GM23338 (cell line): ENCODE measurements at regions not wholly inside any gene's neighbourhood (a gene's known extent, or its start where the extent isn't known, plus 50 kb on each side); places are given as distances from the start of the nearest gene placed in this dataset.

Experiments
- ATAC-seq: fragments of 200-7000 bp; cut with Tn5 transposase; 3 replicates; pipeline ENCODE4 v1.9.1; 2020
- DNase-seq: peaks from one replicate; pipeline ENCODE4 v3.0.0-alpha.2; 2015; ENCODE audit warnings: low spot score
- H2AFZ ChIP-seq: fragments of 200-600 bp; sonication (generic); 2 replicates; pipeline ENCODE4 v1.8.0; 2016; ENCODE audit warnings: antibody characterized with exemption, mild to moderate bottlenecking, moderate library complexity
- H3F3A ChIP-seq: fragments of 200-600 bp; sonication (generic); replicated peaks from 2 replicates; pipeline ENCODE4 v1.8.0; 2017; ENCODE audit warnings: antibody characterized with exemption, mixed run types, low read depth
- H3K27ac ChIP-seq: fragments of 200-600 bp; sonication (generic); 2 replicates; pipeline ENCODE4 v1.6.1; 2016; ENCODE audit warnings: low read depth
- H3K27me3 ChIP-seq: fragments of 200-600 bp; sonication (generic); 2 replicates; pipeline ENCODE4 v1.8.0; 2016; ENCODE audit warnings: mild to moderate bottlenecking, mixed run types, moderate library complexity; ENCODE audit not compliant: insufficient read depth
- H3K36me3 ChIP-seq: fragments of 200-600 bp; sonication (generic); 2 replicates; pipeline ENCODE4 v1.8.0; 2016; ENCODE audit warnings: mild to moderate bottlenecking; ENCODE audit not compliant: insufficient read depth
- H3K4me1 ChIP-seq: fragments of 200-600 bp; sonication (generic); 2 replicates; pipeline ENCODE4 v1.8.0; 2016; ENCODE audit warnings: mild to moderate bottlenecking, moderate library complexity; ENCODE audit not compliant: insufficient read depth
- H3K4me2 ChIP-seq: fragments of 200-600 bp; sonication (generic); 2 replicates; pipeline ENCODE4 v1.7.1; 2017; ENCODE audit warnings: mixed run types
- H3K4me3 ChIP-seq: fragments of 200-600 bp; sonication (generic); 2 replicates; pipeline ENCODE4 v1.6.1; 2016; ENCODE audit warnings: mixed run types
- H3K79me2 ChIP-seq: fragments of 200-600 bp; sonication (generic); replicated peaks from 2 replicates; pipeline ENCODE4 v1.8.0; 2017; ENCODE audit warnings: mild to moderate bottlenecking; ENCODE audit not compliant: insufficient read depth
- H3K9me2 ChIP-seq: fragments of 200-600 bp; sonication (generic); 2 replicates; pipeline ENCODE4 v1.8.0; 2017; ENCODE audit not compliant: insufficient read depth
- H4K20me1 ChIP-seq: fragments of 200-600 bp; sonication (generic); replicated peaks from 2 replicates; pipeline ENCODE4 v1.8.0; 2017; ENCODE audit warnings: mild to moderate bottlenecking; ENCODE audit not compliant: insufficient read depth
- H3K27ac Mint-ChIP-seq: 2 replicates; pipeline ENCODE4 v1.8.0; 2020; ENCODE audit warnings: inconsistent platforms, mild to moderate bottlenecking, moderate library complexity, mixed read lengths
- H3K27me3 Mint-ChIP-seq: 3 replicates; pipeline ENCODE4 v1.8.0; 2022; ENCODE audit warnings: low read depth, mild to moderate bottlenecking, moderate library complexity, mixed read lengths, inconsistent platforms; ENCODE audit not compliant: insufficient read depth, poor library complexity
- H3K36me3 Mint-ChIP-seq: 3 replicates; pipeline ENCODE4 v1.8.0; 2021; ENCODE audit warnings: low read depth, mild to moderate bottlenecking, inconsistent platforms, moderate library complexity, mixed read lengths
- H3K4me1 Mint-ChIP-seq: 3 replicates; pipeline ENCODE4 v1.8.0; 2020; ENCODE audit warnings: mild to moderate bottlenecking, inconsistent platforms, mixed read lengths
- H3K4me3 Mint-ChIP-seq: 3 replicates; pipeline ENCODE4 v1.8.0; 2021; ENCODE audit warnings: moderate library complexity, mild to moderate bottlenecking, inconsistent platforms, mixed read lengths
- H3K9me3 Mint-ChIP-seq: 3 replicates; pipeline ENCODE4 v1.8.0; 2020; ENCODE audit warnings: moderate library complexity, mild to moderate bottlenecking, inconsistent platforms, mixed read lengths
- CREB1 ChIP-seq: fragments of 250-450 bp; sonication (Bioruptor Pico); IDR thresholded peaks from 2 replicates; pipeline ENCODE4 v1.5.0; 2020; ENCODE audit warnings: low read depth, mild to moderate bottlenecking, moderate library complexity
- CTCF ChIP-seq, 2 experiments: fragments of 200-600 bp in 1 of 2; sonication (generic) in 1 of 2; conservative IDR thresholded peaks; 2 replicates each; pipeline versions ENCODE4 v1.5.1 to v1.6.1; 2016 to 2017; ENCODE audit warnings: antibody characterized with exemption in 2 of 2, low read depth in 2 of 2, mild to moderate bottlenecking in 2 of 2, moderate library complexity in 1 of 2
- ETS1 ChIP-seq: IDR thresholded peaks from 2 replicates; pipeline ENCODE4 v1.6.1; 2016; ENCODE audit warnings: antibody characterized with exemption
- EZH2 ChIP-seq: fragments of 200-600 bp; sonication (generic); IDR thresholded peaks from one replicate; pipeline ENCODE4 v1.8.0; 2017; ENCODE audit warnings: antibody characterized with exemption, mild to moderate bottlenecking, low read depth; ENCODE audit not compliant: unreplicated experiment
- EZH2phosphoT487 ChIP-seq: fragments of 200-600 bp; sonication (generic); IDR thresholded peaks from one replicate; pipeline ENCODE4 v1.8.1; 2018; ENCODE audit warnings: antibody characterized with exemption; ENCODE audit not compliant: unreplicated experiment
- JUNB ChIP-seq: IDR thresholded peaks from one replicate; pipeline ENCODE4 v1.6.1; 2016; ENCODE audit warnings: antibody characterized with exemption; ENCODE audit not compliant: unreplicated experiment
- NANOG ChIP-seq: IDR thresholded peaks from 2 replicates; pipeline ENCODE4 v1.6.1; 2016; ENCODE audit warnings: antibody characterized with exemption, borderline replicate concordance
- POLR2AphosphoS5 ChIP-seq: IDR thresholded peaks from 2 replicates; pipeline ENCODE4 v1.6.1; 2016; ENCODE audit warnings: antibody characterized with exemption, low read depth
- REST ChIP-seq: IDR thresholded peaks from one replicate; pipeline ENCODE4 v1.6.1; 2018; ENCODE audit warnings: antibody characterized with exemption; ENCODE audit not compliant: unreplicated experiment
- STAT1 ChIP-seq: IDR thresholded peaks from one replicate; pipeline ENCODE4 v1.6.1; 2016; ENCODE audit warnings: antibody characterized with exemption; ENCODE audit not compliant: unreplicated experiment
- ZNF114 ChIP-seq: fragments of 250-450 bp; sonication (Bioruptor Pico); IDR thresholded peaks from 2 replicates; pipeline ENCODE4 v1.5.0; 2020; ENCODE audit warnings: mild to moderate bottlenecking, moderate library complexity
- ZNF331 ChIP-seq: fragments of 250-450 bp; sonication (Bioruptor Pico); IDR thresholded peaks from 2 replicates; pipeline ENCODE4 v1.5.0; 2020; ENCODE audit warnings: low read depth, mild to moderate bottlenecking, moderate library complexity
- ZNF462 ChIP-seq: fragments of 250-450 bp; sonication (Bioruptor Pico); IDR thresholded peaks from 2 replicates; pipeline ENCODE4 v1.5.0; 2020; ENCODE audit warnings: mild to moderate bottlenecking, moderate library complexity

GRCh38 chr2:19078709-19079108 lies 279.7 kb downstream of the OSR1 start:
- no peak overlapping the region for H3K4me3 Mint-ChIP-seq
- Histone ChIP-seq H3F3A (no peaks in the 10 kb centered on the region), H3K4me3 (no peak overlapping the region), H3K79me2 (no peaks in the 10 kb centered on the region), H3K4me1 (peaks cover 13% of the 10 kb centered on the region), H2AFZ (no peak overlapping the region), H3K9me2 (0 out of 2 replicates have a peak, but pooled peaks cover 4% of the 10 kb centered on the region), H3K36me3 (no peaks in the 10 kb centered on the region), H3K4me2 (no peak overlapping the region), H3K27me3 (no peaks in the 10 kb centered on the region), H4K20me1 (no peaks in the 10 kb centered on the region), H3K27ac (no peak overlapping the region)
- H3K27ac Mint-ChIP-seq: no peak overlapping the region
- H3K9me3 Mint-ChIP-seq: peaks cover 16% of the 10 kb centered on the region; the same call in 2 of the 3 replicates
- DNase-seq (no peak), ATAC-seq (no peak)
- H3K4me1 Mint-ChIP-seq: peaks cover 11% of the 10 kb centered on the region
- H3K36me3 Mint-ChIP-seq: peaks cover 10% of the 10 kb centered on the region; the same call in 2 of the 3 replicates
- TF ChIP-seq ZNF462 (CRISPR knock-in tag) (no peak), ZNF114 (no peak), POLR2AphosphoS5 (no peak), CREB1 (CRISPR knock-in tag) (no peak), STAT1 (no peak), ETS1 (no peak), EZH2 (no peak), CTCF (conservative IDR thresholded peaks at IDR 0.05; ENCODE audit: low read depth in 2 of 2) (no peak), ZNF331 (CRISPR knock-in tag) (no peak), EZH2phosphoT487 (no peak), NANOG (no peak), JUNB (no peak), REST (no peak)
- peaks cover 4% of the 10 kb centered on the region for H3K27me3 Mint-ChIP-seq
